ENCODE measurements at regions not wholly inside any gene's neighbourhood (a gene's known extent, or its start where the extent isn't known, plus 50 kb on each side); places are given as distances from the start of the nearest gene placed in this dataset.

GRCh38 chrX:9280831-9281230 is 184.0 kb upstream of the TBL1X start (continued):
- TF ChIP-seq CSDC2 (CRISPR knock-in tag; IDR thresholded peaks at IDR 0.05) (no peak), ZNF70 (CRISPR knock-in tag; IDR thresholded peaks at IDR 0.05) (no peak), GLIS3 (CRISPR knock-in tag; IDR thresholded peaks at IDR 0.05) (no peak)

GRCh38 chrX:9282325-9282724 is 182.5 kb upstream of the TBL1X start:
- no peak for ATAC-seq
- TF ChIP-seq ZFP3 (CRISPR knock-in tag; IDR thresholded peaks at IDR 0.05) (no peak), ZNF8 (CRISPR knock-in tag; IDR thresholded peaks at IDR 0.05) (no peak), ZNF70 (CRISPR knock-in tag; IDR thresholded peaks at IDR 0.05) (no peak), ZFP30 (CRISPR knock-in tag; IDR thresholded peaks at IDR 0.05) (no peak), CREB5 (CRISPR knock-in tag; IDR thresholded peaks at IDR 0.05; ENCODE audit: low read depth) (no peak), BACH2 (CRISPR knock-in tag; IDR thresholded peaks at IDR 0.05; ENCODE audit: borderline replicate concordance) (no peak), SNAI2 (CRISPR knock-in tag; IDR thresholded peaks at IDR 0.05) (no peak), ZC3H10 (CRISPR knock-in tag; IDR thresholded peaks at IDR 0.05) (no peak), ISL1 (CRISPR knock-in tag; IDR thresholded peaks at IDR 0.05) (no peak), CSDC2 (CRISPR knock-in tag; IDR thresholded peaks at IDR 0.05) (no peak), PPARA (CRISPR knock-in tag; IDR thresholded peaks at IDR 0.05; ENCODE audit: borderline replicate concordance) (no peak), ZNF565 (CRISPR knock-in tag; conservative IDR thresholded peaks at IDR 0.05; ENCODE audit: low read depth) (no peak), TOX (CRISPR knock-in tag; IDR thresholded peaks at IDR 0.05; ENCODE audit: borderline replicate concordance) (no peak), OSR1 (CRISPR knock-in tag; IDR thresholded peaks at IDR 0.05) (no peak), ESRRG (CRISPR knock-in tag; IDR thresholded peaks at IDR 0.05) (no peak), TCF4 (CRISPR knock-in tag; IDR thresholded peaks at IDR 0.05; ENCODE audit: borderline replicate concordance) (no peak)
- TF ChIP-seq, protein P1, sequence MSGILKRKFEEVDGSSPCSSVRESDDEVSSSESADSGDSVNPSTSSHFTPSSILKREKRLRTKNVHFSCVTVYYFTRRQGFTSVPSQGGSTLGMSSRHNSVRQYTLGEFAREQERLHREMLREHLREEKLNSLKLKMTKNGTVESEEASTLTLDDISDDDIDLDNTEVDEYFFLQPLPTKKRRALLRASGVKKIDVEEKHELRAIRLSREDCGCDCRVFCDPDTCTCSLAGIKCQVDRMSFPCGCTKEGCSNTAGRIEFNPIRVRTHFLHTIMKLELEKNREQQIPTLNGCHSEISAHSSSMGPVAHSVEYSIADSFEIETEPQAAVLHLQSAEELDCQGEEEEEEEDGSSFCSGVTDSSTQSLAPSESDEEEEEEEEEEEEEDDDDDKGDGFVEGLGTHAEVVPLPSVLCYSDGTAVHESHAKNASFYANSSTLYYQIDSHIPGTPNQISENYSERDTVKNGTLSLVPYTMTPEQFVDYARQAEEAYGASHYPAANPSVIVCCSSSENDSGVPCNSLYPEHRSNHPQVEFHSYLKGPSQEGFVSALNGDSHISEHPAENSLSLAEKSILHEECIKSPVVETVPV (CRISPR knock-in tag; IDR thresholded peaks at IDR 0.05) = no peak
- TF ChIP-seq, protein P2, sequence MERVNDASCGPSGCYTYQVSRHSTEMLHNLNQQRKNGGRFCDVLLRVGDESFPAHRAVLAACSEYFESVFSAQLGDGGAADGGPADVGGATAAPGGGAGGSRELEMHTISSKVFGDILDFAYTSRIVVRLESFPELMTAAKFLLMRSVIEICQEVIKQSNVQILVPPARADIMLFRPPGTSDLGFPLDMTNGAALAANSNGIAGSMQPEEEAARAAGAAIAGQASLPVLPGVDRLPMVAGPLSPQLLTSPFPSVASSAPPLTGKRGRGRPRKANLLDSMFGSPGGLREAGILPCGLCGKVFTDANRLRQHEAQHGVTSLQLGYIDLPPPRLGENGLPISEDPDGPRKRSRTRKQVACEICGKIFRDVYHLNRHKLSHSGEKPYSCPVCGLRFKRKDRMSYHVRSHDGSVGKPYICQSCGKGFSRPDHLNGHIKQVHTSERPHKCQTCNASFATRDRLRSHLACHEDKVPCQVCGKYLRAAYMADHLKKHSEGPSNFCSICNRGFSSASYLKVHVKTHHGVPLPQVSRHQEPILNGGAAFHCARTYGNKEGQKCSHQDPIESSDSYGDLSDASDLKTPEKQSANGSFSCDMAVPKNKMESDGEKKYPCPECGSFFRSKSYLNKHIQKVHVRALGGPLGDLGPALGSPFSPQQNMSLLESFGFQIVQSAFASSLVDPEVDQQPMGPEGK (CRISPR knock-in tag; IDR thresholded peaks at IDR 0.05; ENCODE audit: borderline replicate concordance) = no peak
- TF ChIP-seq, protein P3, sequence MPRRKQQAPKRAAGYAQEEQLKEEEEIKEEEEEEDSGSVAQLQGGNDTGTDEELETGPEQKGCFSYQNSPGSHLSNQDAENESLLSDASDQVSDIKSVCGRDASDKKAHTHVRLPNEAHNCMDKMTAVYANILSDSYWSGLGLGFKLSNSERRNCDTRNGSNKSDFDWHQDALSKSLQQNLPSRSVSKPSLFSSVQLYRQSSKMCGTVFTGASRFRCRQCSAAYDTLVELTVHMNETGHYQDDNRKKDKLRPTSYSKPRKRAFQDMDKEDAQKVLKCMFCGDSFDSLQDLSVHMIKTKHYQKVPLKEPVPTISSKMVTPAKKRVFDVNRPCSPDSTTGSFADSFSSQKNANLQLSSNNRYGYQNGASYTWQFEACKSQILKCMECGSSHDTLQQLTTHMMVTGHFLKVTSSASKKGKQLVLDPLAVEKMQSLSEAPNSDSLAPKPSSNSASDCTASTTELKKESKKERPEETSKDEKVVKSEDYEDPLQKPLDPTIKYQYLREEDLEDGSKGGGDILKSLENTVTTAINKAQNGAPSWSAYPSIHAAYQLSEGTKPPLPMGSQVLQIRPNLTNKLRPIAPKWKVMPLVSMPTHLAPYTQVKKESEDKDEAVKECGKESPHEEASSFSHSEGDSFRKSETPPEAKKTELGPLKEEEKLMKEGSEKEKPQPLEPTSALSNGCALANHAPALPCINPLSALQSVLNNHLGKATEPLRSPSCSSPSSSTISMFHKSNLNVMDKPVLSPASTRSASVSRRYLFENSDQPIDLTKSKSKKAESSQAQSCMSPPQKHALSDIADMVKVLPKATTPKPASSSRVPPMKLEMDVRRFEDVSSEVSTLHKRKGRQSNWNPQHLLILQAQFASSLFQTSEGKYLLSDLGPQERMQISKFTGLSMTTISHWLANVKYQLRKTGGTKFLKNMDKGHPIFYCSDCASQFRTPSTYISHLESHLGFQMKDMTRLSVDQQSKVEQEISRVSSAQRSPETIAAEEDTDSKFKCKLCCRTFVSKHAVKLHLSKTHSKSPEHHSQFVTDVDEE (CRISPR knock-in tag; IDR thresholded peaks at IDR 0.05) = no peak

- TF ChIP-seq ARNTL (CRISPR knock-in tag; IDR thresholded peaks at IDR 0.05; ENCODE audit: borderline replicate concordance, low read depth) = no peak
- ATAC-seq = no peak
Observed at GRCh38 chrX:9285342-9285771, 179.5 kb upstream of the TBL1X start.

DNA sequence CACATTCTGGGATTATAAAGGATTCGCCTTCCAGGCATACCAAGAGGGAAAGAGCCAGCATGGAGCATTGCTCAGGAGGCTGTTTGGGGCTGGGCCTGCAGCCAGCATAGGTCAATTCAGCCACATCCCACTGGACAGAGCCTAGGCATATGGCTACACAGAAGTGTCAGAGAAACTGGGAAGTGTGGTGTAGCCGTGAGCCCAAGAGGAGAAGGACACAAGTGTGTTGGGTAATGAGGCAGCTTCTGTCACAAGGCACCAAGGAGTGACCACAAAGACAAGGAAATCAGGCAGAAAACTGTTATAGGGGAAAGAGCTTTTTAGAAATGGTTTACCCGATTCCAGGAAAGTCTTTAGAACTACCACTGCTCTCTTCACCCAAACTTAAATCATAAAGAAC is 178.6 kb upstream of the TBL1X start:
- no peak for ATAC-seq
- TF ChIP-seq RARB (CRISPR knock-in tag; IDR thresholded peaks at IDR 0.05) (no peak), GLIS3 (CRISPR knock-in tag; IDR thresholded peaks at IDR 0.05) (no peak), TOX (CRISPR knock-in tag; IDR thresholded peaks at IDR 0.05; ENCODE audit: borderline replicate concordance) (no peak), PPARA (CRISPR knock-in tag; IDR thresholded peaks at IDR 0.05; ENCODE audit: borderline replicate concordance) (no peak), ZFP30 (CRISPR knock-in tag; IDR thresholded peaks at IDR 0.05) (no peak), ZFP3 (CRISPR knock-in tag; IDR thresholded peaks at IDR 0.05) (no peak), BACH2 (CRISPR knock-in tag; IDR thresholded peaks at IDR 0.05; ENCODE audit: borderline replicate concordance) (no peak), TCF4 (CRISPR knock-in tag; IDR thresholded peaks at IDR 0.05; ENCODE audit: borderline replicate concordance) (no peak), ZC3H10 (CRISPR knock-in tag; IDR thresholded peaks at IDR 0.05) (no peak), CSDC2 (CRISPR knock-in tag; IDR thresholded peaks at IDR 0.05) (no peak), ESRRG (CRISPR knock-in tag; IDR thresholded peaks at IDR 0.05) (no peak), OSR1 (CRISPR knock-in tag; IDR thresholded peaks at IDR 0.05) (no peak), ISL1 (CRISPR knock-in tag; IDR thresholded peaks at IDR 0.05) (no peak)
- TF ChIP-seq, protein P1 (CRISPR knock-in tag; IDR thresholded peaks at IDR 0.05) = no peak
- TF ChIP-seq, protein P2 (CRISPR knock-in tag; IDR thresholded peaks at IDR 0.05; ENCODE audit: borderline replicate concordance) = no peak
